PC-9 (cell line): ENCODE measurements at regions not wholly inside any gene's neighbourhood (a gene's known extent, or its start where the extent isn't known, plus 50 kb on each side); places are given as distances from the start of the nearest gene placed in this dataset.

Source experiments
- EZH2 ChIP-seq: fragments of 200-600 bp; sonication (generic); IDR thresholded peaks from 2 replicates; pipeline ENCODE4 v1.8.0; 2017; ENCODE audit warnings: antibody characterized with exemption, low read depth
- TF ChIP-seq, protein P1 (sequence below): fragments of 200-600 bp; sonication (generic); conservative IDR thresholded peaks from 2 replicates; pipeline ENCODE4 v1.6.1; 2017; ENCODE audit warnings: mixed run types, antibody characterized with exemption, mild to moderate bottlenecking, moderate library complexity

DNA sequence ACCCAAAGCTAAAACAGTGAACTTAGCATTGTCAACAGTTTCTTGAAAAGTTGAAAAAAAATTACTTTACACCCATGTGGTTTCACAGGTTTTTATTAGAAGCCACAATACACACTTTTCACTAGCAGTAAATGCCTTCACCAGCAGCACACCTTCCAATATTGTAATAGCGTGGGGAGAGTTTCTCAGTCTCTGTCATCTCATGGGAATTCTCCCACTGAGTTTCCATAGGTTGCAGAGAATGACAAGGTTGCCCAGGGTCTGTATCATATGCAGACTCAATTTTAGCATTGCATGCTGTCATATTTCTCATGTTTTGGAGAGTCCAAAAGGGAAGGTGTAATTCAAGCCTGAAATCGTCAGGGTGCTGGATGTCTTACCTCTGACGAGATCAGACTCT lies 486.1 kb upstream of the TENM3 start:
- TF ChIP-seq, protein P1, sequence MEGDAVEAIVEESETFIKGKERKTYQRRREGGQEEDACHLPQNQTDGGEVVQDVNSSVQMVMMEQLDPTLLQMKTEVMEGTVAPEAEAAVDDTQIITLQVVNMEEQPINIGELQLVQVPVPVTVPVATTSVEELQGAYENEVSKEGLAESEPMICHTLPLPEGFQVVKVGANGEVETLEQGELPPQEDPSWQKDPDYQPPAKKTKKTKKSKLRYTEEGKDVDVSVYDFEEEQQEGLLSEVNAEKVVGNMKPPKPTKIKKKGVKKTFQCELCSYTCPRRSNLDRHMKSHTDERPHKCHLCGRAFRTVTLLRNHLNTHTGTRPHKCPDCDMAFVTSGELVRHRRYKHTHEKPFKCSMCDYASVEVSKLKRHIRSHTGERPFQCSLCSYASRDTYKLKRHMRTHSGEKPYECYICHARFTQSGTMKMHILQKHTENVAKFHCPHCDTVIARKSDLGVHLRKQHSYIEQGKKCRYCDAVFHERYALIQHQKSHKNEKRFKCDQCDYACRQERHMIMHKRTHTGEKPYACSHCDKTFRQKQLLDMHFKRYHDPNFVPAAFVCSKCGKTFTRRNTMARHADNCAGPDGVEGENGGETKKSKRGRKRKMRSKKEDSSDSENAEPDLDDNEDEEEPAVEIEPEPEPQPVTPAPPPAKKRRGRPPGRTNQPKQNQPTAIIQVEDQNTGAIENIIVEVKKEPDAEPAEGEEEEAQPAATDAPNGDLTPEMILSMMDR, result no peak
- TF ChIP-seq EZH2, result no peak
